Trophoblast cell (in vitro differentiated cells and primary cell): ENCODE measurements at regions not wholly inside any gene's neighbourhood (a gene's known extent, or its start where the extent isn't known, plus 50 kb on each side); places are given as distances from the start of the nearest gene placed in this dataset.
A peak's percentile ranks its signal among the peaks of the same experiment; 100 is the strongest.

ENCODE experiments used
- DNase-seq, 2 donors: peaks; one replicate each; pipeline ENCODE4 v3.0.0-alpha.2; 2016
- H2AFZ ChIP-seq: 2 replicates; pipeline ENCODE4 v1.6.1; 2013; ENCODE audit warnings: low read length, moderate library complexity, mild to moderate bottlenecking; ENCODE audit not compliant: insufficient read depth, poor library complexity
- H2AK5ac ChIP-seq: 2 replicates; pipeline ENCODE4 v1.6.1; 2013; ENCODE audit warnings: mild to moderate bottlenecking, low read length
- H2BK120ac ChIP-seq: 2 replicates; pipeline ENCODE4 v1.6.1; 2013; ENCODE audit warnings: low read length, mild to moderate bottlenecking, moderate library complexity; ENCODE audit not compliant: insufficient read depth, poor library complexity
- H2BK12ac ChIP-seq: 2 replicates; pipeline ENCODE4 v1.6.1; 2013; ENCODE audit warnings: mild to moderate bottlenecking, low read length, moderate library complexity
- H2BK5ac ChIP-seq: 2 replicates; pipeline ENCODE4 v1.6.1; 2013; ENCODE audit warnings: low read length, low read depth, moderate library complexity, mild to moderate bottlenecking; ENCODE audit not compliant: poor library complexity
- H3K14ac ChIP-seq: 2 replicates; pipeline ENCODE4 v1.6.1; 2013; ENCODE audit warnings: mild to moderate bottlenecking, low read length
- H3K18ac ChIP-seq: 2 replicates; pipeline ENCODE4 v1.6.1; 2013; ENCODE audit warnings: mild to moderate bottlenecking, low read length
- H3K23ac ChIP-seq: 2 replicates; pipeline ENCODE4 v1.6.1; 2013; ENCODE audit warnings: low read length
- H3K27ac ChIP-seq: 2 replicates; pipeline ENCODE4 v1.5.1; 2013; ENCODE audit warnings: low read depth, mild to moderate bottlenecking, inconsistent platforms, low read length, moderate library complexity
- H3K27me3 ChIP-seq: 2 replicates; pipeline ENCODE4 v1.6.1; 2013; ENCODE audit warnings: inconsistent platforms, mild to moderate bottlenecking, low read length, moderate library complexity; ENCODE audit not compliant: insufficient read depth
- H3K36me3 ChIP-seq, 2 experiments: 1 replicate in 1 of 2; 2 replicates in 1 of 2; pipeline ENCODE4 v1.6.1; 2013; ENCODE audit warnings: low read length in 2 of 2, mild to moderate bottlenecking in 2 of 2, moderate library complexity in 1 of 2; ENCODE audit not compliant: insufficient read depth in 2 of 2, control insufficient read depth in 1 of 2
- H3K4ac ChIP-seq: 2 replicates; pipeline ENCODE4 v1.6.1; 2013; ENCODE audit warnings: low read depth, mild to moderate bottlenecking, low read length, moderate library complexity
- H3K4me1 ChIP-seq, 2 experiments: 1 replicate in 1 of 2; 2 replicates in 1 of 2; pipeline ENCODE4 v1.6.1; 2013; ENCODE audit warnings: low read length in 2 of 2, mild to moderate bottlenecking in 2 of 2, moderate library complexity in 1 of 2; ENCODE audit not compliant: insufficient read depth in 2 of 2, control insufficient read depth in 1 of 2
- H3K4me2 ChIP-seq: 2 replicates; pipeline ENCODE4 v1.6.1; 2013; ENCODE audit warnings: inconsistent platforms, mild to moderate bottlenecking, low read length, moderate library complexity
- H3K4me3 ChIP-seq: 2 replicates; pipeline ENCODE4 v1.5.1; 2013; ENCODE audit warnings: mild to moderate bottlenecking, low read depth, low read length, inconsistent platforms
- H3K79me1 ChIP-seq: one replicate; pipeline ENCODE4 v1.6.1; 2013; ENCODE audit warnings: low read length
- H3K79me2 ChIP-seq: 2 replicates; pipeline ENCODE4 v1.6.1; 2013; ENCODE audit warnings: low read length, mild to moderate bottlenecking; ENCODE audit not compliant: control insufficient read depth, insufficient read depth, poor library complexity
- H3K9ac ChIP-seq: 2 replicates; pipeline ENCODE4 v1.6.1; 2013; ENCODE audit warnings: mild to moderate bottlenecking, low read length
- H3K9me3 ChIP-seq: 2 replicates; pipeline ENCODE4 v1.6.1; 2013; ENCODE audit warnings: low read depth, mild to moderate bottlenecking, control low read depth, inconsistent platforms, low read length; ENCODE audit not compliant: insufficient read depth
- H4K12ac ChIP-seq: 2 replicates; pipeline ENCODE4 v1.6.1; 2013; ENCODE audit warnings: low read depth, mild to moderate bottlenecking, low read length, moderate library complexity
- H4K8ac ChIP-seq: 2 replicates; pipeline ENCODE4 v1.6.1; 2013; ENCODE audit warnings: low read depth, mild to moderate bottlenecking, low read length, moderate library complexity
- H4K91ac ChIP-seq: one replicate; pipeline ENCODE4 v1.6.1; 2013; ENCODE audit warnings: low read depth, mild to moderate bottlenecking, low read length, moderate library complexity
- WGBS: extraction: QIAGEN DNeasy Blood & Tissue Kit; methylation state at CpG from one replicate; pipeline ENCODE4 v1.1.7; 2013; ENCODE audit warnings: missing lambda C conversion rate; ENCODE audit not compliant: insufficient read length, insufficient coverage; ENCODE audit errors: extremely low coverage; 5-methylcytosine and 5-hydroxymethylcytosine counted together

- H3K27ac ChIP-seq, result peak overlapping the region; percentile 28
- peak; percentile 83 to 91 for DNase-seq
- no peak overlapping the region for H3K9ac ChIP-seq
- H3K4me3 ChIP-seq, result no peak overlapping the region
- H3K4me1 ChIP-seq, result peaks cover 12 to 28% of the 10 kb centered on the region in 2 experiments
- H3K79me1 ChIP-seq, result peaks cover 8% of the 10 kb centered on the region
- H4K91ac ChIP-seq, result no peak overlapping the region
- H3K4ac ChIP-seq, result no peak overlapping the region
- H3K79me2 ChIP-seq, result no peaks in the 10 kb centered on the region
- H2BK5ac ChIP-seq, result no peak overlapping the region
- H3K36me3 ChIP-seq, result no peaks in the 10 kb centered on the region
- no peak overlapping the region for H3K23ac ChIP-seq
- H2AFZ ChIP-seq, result no peak overlapping the region
- peak overlapping the region; percentile 27 for H2BK12ac ChIP-seq
- H3K27me3 ChIP-seq, result no peaks in the 10 kb centered on the region
- peak overlapping the region; percentile 70 for H2BK120ac ChIP-seq
- H2AK5ac ChIP-seq, result peak overlapping the region; percentile 90
- H3K14ac ChIP-seq, result no peak overlapping the region
- peak overlapping the region; percentile 44 for H4K8ac ChIP-seq
- H3K9me3 ChIP-seq, result no peaks in the 10 kb centered on the region
- H3K4me2 ChIP-seq, result no peak overlapping the region
- no peak overlapping the region for H3K18ac ChIP-seq
- no CpG with 5 or more reads among the region's 1 CpG for WGBS
- no peak overlapping the region for H4K12ac ChIP-seq
Measured at GRCh38 chr2:37869771-37870170, 55.3 kb upstream of the RMDN2 start.

- Histone ChIP-seq H3K4me1 (peaks cover 16 to 36% of the 10 kb centered on the region in 2 experiments), H4K8ac (no peak overlapping the region), H3K23ac (no peak overlapping the region), H3K4me2 (peak overlapping the region; percentile 34), H2AK5ac (no peak overlapping the region), H2BK5ac (peak overlapping the region; percentile 58), H2BK12ac (no peak overlapping the region), H3K79me2 (no peaks in the 10 kb centered on the region), H3K27me3 (no peaks in the 10 kb centered on the region), H3K36me3 (no peaks in the 10 kb centered on the region), H3K18ac (no peak overlapping the region), H3K9ac (no peak overlapping the region), H4K12ac (no peak overlapping the region), H3K4me3 (no peak overlapping the region), H2AFZ (no peak overlapping the region), H3K4ac (no peak overlapping the region), H3K27ac (peak overlapping the region; percentile 73), H3K9me3 (no peaks in the 10 kb centered on the region), H2BK120ac (peak overlapping the region; percentile 5), H3K14ac (no peak overlapping the region), H4K91ac (peak overlapping the region; percentile 21), H3K79me1 (peaks cover 8% of the 10 kb centered on the region)
- DNase-seq, result peak in 1 of 2 donors; percentile 45
- no CpG with 5 or more reads among the region's 4 CpGs for WGBS
Measured at GRCh38 chr2:37870829-37871228, 54.3 kb upstream of the RMDN2 start.

GRCh38 chr2:37871456-37872191 is 53.5 kb upstream of the RMDN2 start:
- Histone ChIP-seq H3K36me3 (no peaks in the 10 kb centered on the region), H3K79me1 (peaks cover 8% of the 10 kb centered on the region), H4K8ac (no peak overlapping the region), H3K14ac (no peak overlapping the region), H2AK5ac (no peak overlapping the region), H3K4me2 (no peak overlapping the region), H2AFZ (no peak overlapping the region), H2BK12ac (no peak overlapping the region), H3K79me2 (no peaks in the 10 kb centered on the region), H3K4ac (no peak overlapping the region), H3K4me1 (peaks cover 16 to 36% of the 10 kb centered on the region in 2 experiments), H4K12ac (no peak overlapping the region), H2BK5ac (no peak overlapping the region), H3K18ac (no peak overlapping the region), H3K23ac (no peak overlapping the region), H2BK120ac (no peak overlapping the region), H3K27ac (no peak overlapping the region), H3K27me3 (no peaks in the 10 kb centered on the region), H3K9ac (no peak overlapping the region), H3K9me3 (no peaks in the 10 kb centered on the region), H4K91ac (no peak overlapping the region), H3K4me3 (no peak overlapping the region)
- DNase-seq, result peak; percentile 58 to 93
- WGBS, result no CpG with 5 or more reads among the region's 7 CpGs

GRCh38 chr2:37872192-37872750 is 52.8 kb upstream of the RMDN2 start:
- Histone ChIP-seq H3K23ac (no peak overlapping the region), H2AK5ac (no peak overlapping the region), H3K14ac (no peak overlapping the region), H3K36me3 (no peaks in the 10 kb centered on the region), H3K79me1 (peaks cover 8% of the 10 kb centered on the region), H3K18ac (no peak overlapping the region), H2BK5ac (no peak overlapping the region), H3K4me2 (no peak overlapping the region), H3K27me3 (no peaks in the 10 kb centered on the region), H2BK120ac (no peak overlapping the region), H3K4me1 (peaks cover 16 to 36% of the 10 kb centered on the region in 2 experiments), H4K8ac (no peak overlapping the region), H3K9ac (no peak overlapping the region), H3K27ac (no peak overlapping the region), H3K4ac (no peak overlapping the region), H2AFZ (no peak overlapping the region), H3K4me3 (no peak overlapping the region), H3K79me2 (no peaks in the 10 kb centered on the region), H4K91ac (no peak overlapping the region), H4K12ac (no peak overlapping the region), H2BK12ac (peak overlapping the region; percentile 7), H3K9me3 (no peaks in the 10 kb centered on the region)
- peak in 1 of 2 donors; percentile 57 for DNase-seq
- no CpG with 5 or more reads among the region's 5 CpGs for WGBS
